ENCODE measurements at regions not wholly inside any gene's neighbourhood (a gene's known extent, or its start where the extent isn't known, plus 50 kb on each side); places are given as distances from the start of the nearest gene placed in this dataset.

DNA sequence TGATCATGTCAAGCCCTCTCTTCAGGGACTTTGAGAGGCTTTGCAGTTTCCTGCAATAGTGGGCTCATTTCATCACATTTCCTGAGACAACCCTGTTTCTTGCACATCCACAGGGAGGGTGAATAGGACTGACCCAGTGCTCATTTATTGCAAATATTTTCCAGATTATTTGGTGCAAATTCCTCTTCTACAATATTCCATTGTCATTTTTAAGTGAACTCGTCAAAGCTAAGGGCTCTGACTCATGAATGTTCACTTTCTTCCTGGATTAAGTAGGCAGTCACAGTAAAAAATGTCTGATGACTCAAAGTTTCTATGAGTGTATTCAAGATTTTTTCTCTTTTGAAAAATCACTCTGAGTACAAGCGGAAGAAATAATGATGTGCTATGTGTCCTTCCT, 225.5 kb upstream of the GALNT5 start:
- no peak for TF ChIP-seq EZH2phosphoT487 (IDR thresholded peaks at IDR 0.05; ENCODE audit: borderline replicate concordance, low read depth, low read length)
- TF ChIP-seq, protein P1, sequence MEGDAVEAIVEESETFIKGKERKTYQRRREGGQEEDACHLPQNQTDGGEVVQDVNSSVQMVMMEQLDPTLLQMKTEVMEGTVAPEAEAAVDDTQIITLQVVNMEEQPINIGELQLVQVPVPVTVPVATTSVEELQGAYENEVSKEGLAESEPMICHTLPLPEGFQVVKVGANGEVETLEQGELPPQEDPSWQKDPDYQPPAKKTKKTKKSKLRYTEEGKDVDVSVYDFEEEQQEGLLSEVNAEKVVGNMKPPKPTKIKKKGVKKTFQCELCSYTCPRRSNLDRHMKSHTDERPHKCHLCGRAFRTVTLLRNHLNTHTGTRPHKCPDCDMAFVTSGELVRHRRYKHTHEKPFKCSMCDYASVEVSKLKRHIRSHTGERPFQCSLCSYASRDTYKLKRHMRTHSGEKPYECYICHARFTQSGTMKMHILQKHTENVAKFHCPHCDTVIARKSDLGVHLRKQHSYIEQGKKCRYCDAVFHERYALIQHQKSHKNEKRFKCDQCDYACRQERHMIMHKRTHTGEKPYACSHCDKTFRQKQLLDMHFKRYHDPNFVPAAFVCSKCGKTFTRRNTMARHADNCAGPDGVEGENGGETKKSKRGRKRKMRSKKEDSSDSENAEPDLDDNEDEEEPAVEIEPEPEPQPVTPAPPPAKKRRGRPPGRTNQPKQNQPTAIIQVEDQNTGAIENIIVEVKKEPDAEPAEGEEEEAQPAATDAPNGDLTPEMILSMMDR (conservative IDR thresholded peaks at IDR 0.05; ENCODE audit: low read length): no peak

All from OCI-LY7 (cell line).